ENCODE measurements at regions not wholly inside any gene's neighbourhood (a gene's known extent, or its start where the extent isn't known, plus 50 kb on each side); places are given as distances from the start of the nearest gene placed in this dataset.

- TF ChIP-seq SIN3A (IDR thresholded peaks at IDR 0.05; ENCODE audit: borderline replicate concordance, insufficient read depth, low read depth, low read length) (no peak), REST (IDR thresholded peaks at IDR 0.05; ENCODE audit: insufficient read depth in 1 of 2, low read depth in 2 of 2, low read length in 1 of 2) (no peak), CTCF (IDR thresholded peaks at IDR 0.05) (no peak), POLR2AphosphoS5 (IDR thresholded peaks at IDR 0.05; ENCODE audit: low read depth, low read length) (no peak)
These were observed 101.8 kb upstream of the GDF10 start for GRCh38 chr10:47198221-47198620.
